A673 (cell line): ENCODE measurements at regions not wholly inside any gene's neighbourhood (a gene's known extent, or its start where the extent isn't known, plus 50 kb on each side); places are given as distances from the start of the nearest gene placed in this dataset.

Experiments used
- BruUV-seq: library from RNA; stranded (reverse); fragments of 400-500 nt; replicated peaks from 2 replicates; lab custom pipeline; 2021; lab: Mats Ljungman, UMichigan
- CTCF ChIA-PET: fragments of 300-600 bp; sonication (Branson Sonifier 250); formaldehyde crosslinking; loops from one replicate; lab custom pipeline; 2022; ENCODE audit warnings: antibody characterized with exemption; lab: Charles Lee
- POLR2A ChIA-PET: fragments of 300-600 bp; sonication (Branson Sonifier 250); formaldehyde crosslinking; loops from one replicate; lab custom pipeline; 2022; ENCODE audit warnings: antibody characterized with exemption; ENCODE audit not compliant: low non-redundant PET; lab: Charles Lee
- DNase-seq: peaks from one replicate; pipeline ENCODE4 v3.0.0-alpha.2; 2015; ENCODE audit warnings: low spot score
- H3K27ac ChIP-seq: fragments of 200-600 bp; sonication (generic); 2 replicates; pipeline ENCODE4 v1.5.1; 2016; ENCODE audit warnings: mixed run types, low read depth, mild to moderate bottlenecking, mixed read lengths, antibody characterized with exemption, low read length; ENCODE audit not compliant: poor library complexity, severe bottlenecking
- H3K27me3 ChIP-seq: fragments of 200-600 bp; sonication (generic); replicated peaks from 2 replicates; pipeline ENCODE4 v1.6.1; 2017; ENCODE audit warnings: mixed run types, low read depth, mild to moderate bottlenecking, mixed read lengths, antibody characterized with exemption, low read length; ENCODE audit not compliant: insufficient read depth, poor library complexity
- H3K36me3 ChIP-seq: fragments of 200-600 bp; sonication (generic); 2 replicates; pipeline ENCODE4 v1.6.1; 2016; ENCODE audit warnings: mixed run types, mild to moderate bottlenecking, mixed read lengths, antibody characterized with exemption, low read length; ENCODE audit not compliant: insufficient read depth, poor library complexity, severe bottlenecking
- H3K4me1 ChIP-seq: fragments of 200-600 bp; sonication (generic); 2 replicates; pipeline ENCODE4 v1.6.1; 2017; ENCODE audit warnings: mixed run types, mild to moderate bottlenecking, mixed read lengths, antibody characterized with exemption, low read length; ENCODE audit not compliant: insufficient read depth, poor library complexity, severe bottlenecking
- H3K4me3 ChIP-seq: fragments of 200-600 bp; sonication (generic); 2 replicates; pipeline ENCODE4 v1.5.1; 2016; ENCODE audit warnings: low read depth, mixed run types, mild to moderate bottlenecking, mixed read lengths, low read length; ENCODE audit not compliant: poor library complexity, severe bottlenecking
- H3K9me3 ChIP-seq: fragments of 200-600 bp; sonication (generic); 2 replicates; pipeline ENCODE4 v1.6.1; 2016; ENCODE audit warnings: mixed run types, low read depth, mild to moderate bottlenecking, mixed read lengths, antibody characterized with exemption, low read length; ENCODE audit not compliant: poor library complexity, severe bottlenecking
- CTCF ChIP-seq: fragments of 300-800, 200-600 bp; sonication (generic); conservative IDR thresholded peaks from 2 replicates; pipeline ENCODE4 v1.5.1; 2017; ENCODE audit warnings: low read depth, mild to moderate bottlenecking, antibody characterized with exemption, low read length, moderate library complexity, mixed read lengths
- EZH2 ChIP-seq: fragments of 200-600 bp; sonication (generic); IDR thresholded peaks from 2 replicates; pipeline ENCODE4 v1.6.1; 2017; ENCODE audit warnings: borderline replicate concordance, low read depth, mild to moderate bottlenecking, mixed read lengths, antibody characterized with exemption, low read length; ENCODE audit not compliant: poor library complexity, severe bottlenecking
- intact Hi-C: fragments of 100-400 bp; cut with micrococcal nuclease; formaldehyde crosslinking; loops from one replicate; pipeline ENCODE4 v1.10.0; 2022; ENCODE audit not compliant: unreplicated experiment

GRCh38 chr9:106557996-106558667, 304.8 kb upstream of the ZNF462 start:
- TF ChIP-seq CTCF (no peak), EZH2 (no peak)
- Histone ChIP-seq H3K4me1 (no peaks in the 10 kb centered on the region), H3K36me3 (no peaks in the 10 kb centered on the region), H3K27me3 (no peaks in the 10 kb centered on the region), H3K9me3 (peaks cover 12% of the 10 kb centered on the region), H3K4me3 (no peak overlapping the region), H3K27ac (no peak overlapping the region)
- no peak for DNase-seq
- CTCF ChIA-PET, result no interaction called here
- POLR2A ChIA-PET, result no interaction called here
- no TSS peak for BruUV-seq
- intact Hi-C loops, result no loop called here

- DNase-seq, result no peak
- POLR2A ChIA-PET, result no interaction called here
- BruUV-seq, result no TSS peak
- Histone ChIP-seq H3K27ac (no peak overlapping the region), H3K4me1 (no peaks in the 10 kb centered on the region), H3K27me3 (no peaks in the 10 kb centered on the region), H3K4me3 (no peak overlapping the region), H3K36me3 (no peaks in the 10 kb centered on the region), H3K9me3 (peaks cover 2% of the 10 kb centered on the region)
- CTCF ChIA-PET, result no interaction called here
- intact Hi-C loops, result no loop called here
- no peak for TF ChIP-seq EZH2
- TF ChIP-seq CTCF, result no peak
These were observed 302.4 kb upstream of the ZNF462 start for GRCh38 chr9:106560540-106560939.

- no peak overlapping the region for H3K27ac ChIP-seq
- H3K4me1 ChIP-seq, result no peaks in the 10 kb centered on the region
- H3K36me3 ChIP-seq, result no peaks in the 10 kb centered on the region
- ChIA-PET CTCF (no interaction called here), POLR2A (no interaction called here)
- TF ChIP-seq CTCF (no peak), EZH2 (no peak)
- intact Hi-C loops, result no loop called here
- no peak overlapping the region for H3K4me3 ChIP-seq
- peaks cover 9% of the 10 kb centered on the region for H3K9me3 ChIP-seq
- no peak for DNase-seq
- no peaks in the 10 kb centered on the region for H3K27me3 ChIP-seq
- no TSS peak for BruUV-seq
These were observed 287.1 kb upstream of the ZNF462 start for GRCh38 chr9:106575823-106576222.
